Endodermal cell (in vitro differentiated cells): ENCODE measurements at regions not wholly inside any gene's neighbourhood (a gene's known extent, or its start where the extent isn't known, plus 50 kb on each side); places are given as distances from the start of the nearest gene placed in this dataset.

ENCODE experiments used
- DNase-seq: peaks from one replicate; pipeline ENCODE4 v3.0.0-alpha.2; 2017
- H3K27ac ChIP-seq: 2 replicates; pipeline ENCODE4 v1.5.1; 2013; ENCODE audit warnings: mild to moderate bottlenecking, low read depth, low read length, moderate library complexity
- H3K27me3 ChIP-seq: 2 replicates; pipeline ENCODE4 v1.6.1; 2013; ENCODE audit warnings: mild to moderate bottlenecking, low read length, moderate library complexity; ENCODE audit not compliant: insufficient read depth, control insufficient read depth, poor library complexity, severe bottlenecking
- H3K36me3 ChIP-seq: 2 replicates; pipeline ENCODE4 v1.7.0; 2013; ENCODE audit warnings: mild to moderate bottlenecking, low read length, moderate library complexity; ENCODE audit not compliant: control insufficient read depth, insufficient read depth
- H3K4me1 ChIP-seq: one replicate; pipeline ENCODE4 v1.7.0; 2013; ENCODE audit warnings: low read length; ENCODE audit not compliant: control insufficient read depth, insufficient read depth
- H3K4me3 ChIP-seq: 2 replicates; pipeline ENCODE4 v1.5.1; 2013; ENCODE audit warnings: mild to moderate bottlenecking, low read length, moderate library complexity
- H3K9ac ChIP-seq: 2 replicates; pipeline ENCODE4 v1.6.1; 2013; ENCODE audit warnings: mild to moderate bottlenecking, low read length, moderate library complexity; ENCODE audit not compliant: poor library complexity, severe bottlenecking; ENCODE audit errors: extremely low read depth
- H3K9me3 ChIP-seq: 2 replicates; pipeline ENCODE4 v1.6.1; 2013; ENCODE audit warnings: mild to moderate bottlenecking, low read length, moderate library complexity; ENCODE audit not compliant: control insufficient read depth
- H3K27ac Mint-ChIP-seq: 2 replicates; pipeline ENCODE4 v1.8.0; 2020; ENCODE audit warnings: mixed read lengths
- H3K27me3 Mint-ChIP-seq: 2 replicates; pipeline ENCODE4 v1.8.0; 2021; ENCODE audit warnings: mild to moderate bottlenecking, mixed read lengths; ENCODE audit not compliant: insufficient read depth
- H3K36me3 Mint-ChIP-seq: 2 replicates; pipeline ENCODE4 v1.8.0; 2020; ENCODE audit warnings: low read depth, mixed read lengths
- H3K4me1 Mint-ChIP-seq: 2 replicates; pipeline ENCODE4 v1.8.0; 2020; ENCODE audit warnings: mixed read lengths
- H3K4me3 Mint-ChIP-seq: 2 replicates; pipeline ENCODE4 v1.8.0; 2020; ENCODE audit warnings: mild to moderate bottlenecking, moderate library complexity, mixed read lengths
- H3K9me3 Mint-ChIP-seq: 2 replicates; pipeline ENCODE4 v1.8.0; 2020; ENCODE audit warnings: mild to moderate bottlenecking, mixed read lengths
- WGBS, 2 experiments: methylation state at CpG; one replicate each; pipeline versions ENCODE4 v1.1.5 to v1.1.7; 2013; ENCODE audit warnings: missing lambda C conversion rate in 2 of 2, mixed read lengths in 1 of 2; ENCODE audit not compliant: insufficient coverage in 1 of 2, insufficient read length in 1 of 2; 5-methylcytosine and 5-hydroxymethylcytosine counted together
- TF ChIP-seq, protein P1 (sequence below): fragments of 200-600 bp; sonication (generic); conservative IDR thresholded peaks from 2 replicates; pipeline ENCODE4 v1.5.0; 2021; ENCODE audit warnings: antibody characterized with exemption, mild to moderate bottlenecking

GRCh38 chr4:110352670-110353442 lies 123.1 kb upstream of the ENPEP start:
- Histone ChIP-seq H3K4me3 (no peak overlapping the region), H3K4me1 (no peaks in the 10 kb centered on the region), H3K27ac (no peak overlapping the region), H3K9ac (no peak overlapping the region), H3K36me3 (no peaks in the 10 kb centered on the region), H3K27me3 (no peaks in the 10 kb centered on the region), H3K9me3 (no peaks in the 10 kb centered on the region)
- no peak for DNase-seq
- TF ChIP-seq, protein P1, sequence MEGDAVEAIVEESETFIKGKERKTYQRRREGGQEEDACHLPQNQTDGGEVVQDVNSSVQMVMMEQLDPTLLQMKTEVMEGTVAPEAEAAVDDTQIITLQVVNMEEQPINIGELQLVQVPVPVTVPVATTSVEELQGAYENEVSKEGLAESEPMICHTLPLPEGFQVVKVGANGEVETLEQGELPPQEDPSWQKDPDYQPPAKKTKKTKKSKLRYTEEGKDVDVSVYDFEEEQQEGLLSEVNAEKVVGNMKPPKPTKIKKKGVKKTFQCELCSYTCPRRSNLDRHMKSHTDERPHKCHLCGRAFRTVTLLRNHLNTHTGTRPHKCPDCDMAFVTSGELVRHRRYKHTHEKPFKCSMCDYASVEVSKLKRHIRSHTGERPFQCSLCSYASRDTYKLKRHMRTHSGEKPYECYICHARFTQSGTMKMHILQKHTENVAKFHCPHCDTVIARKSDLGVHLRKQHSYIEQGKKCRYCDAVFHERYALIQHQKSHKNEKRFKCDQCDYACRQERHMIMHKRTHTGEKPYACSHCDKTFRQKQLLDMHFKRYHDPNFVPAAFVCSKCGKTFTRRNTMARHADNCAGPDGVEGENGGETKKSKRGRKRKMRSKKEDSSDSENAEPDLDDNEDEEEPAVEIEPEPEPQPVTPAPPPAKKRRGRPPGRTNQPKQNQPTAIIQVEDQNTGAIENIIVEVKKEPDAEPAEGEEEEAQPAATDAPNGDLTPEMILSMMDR = no peak
- Mint-ChIP-seq H3K4me3 (no peak overlapping the region), H3K4me1 (peaks cover 3% of the 10 kb centered on the region), H3K9me3 (no peaks in the 10 kb centered on the region), H3K27ac (no peak overlapping the region), H3K36me3 (no peaks in the 10 kb centered on the region), H3K27me3 (peaks cover 5% of the 10 kb centered on the region)
- 92 to 100% methylated on average over 4 to 5 of the region's 5 CpGs for WGBS, 2 experiments

GRCh38 chr4:110348711-110349383 lies 127.1 kb upstream of the ENPEP start:
- no peak overlapping the region for H3K27ac Mint-ChIP-seq
- no peak overlapping the region for H3K4me3 Mint-ChIP-seq
- H3K36me3 Mint-ChIP-seq = no peaks in the 10 kb centered on the region
- WGBS, 2 experiments = 99 to 100% methylated on average over 1 to 2 of the region's 3 CpGs
- no peaks in the 10 kb centered on the region for H3K27me3 Mint-ChIP-seq
- H3K4me3 ChIP-seq = no peak overlapping the region
- no peaks in the 10 kb centered on the region for H3K9me3 ChIP-seq
- H3K36me3 ChIP-seq = no peaks in the 10 kb centered on the region
- TF ChIP-seq, protein P1 = no peak
- H3K27me3 ChIP-seq = no peaks in the 10 kb centered on the region
- peaks cover 11% of the 10 kb centered on the region for H3K4me1 Mint-ChIP-seq
- H3K4me1 ChIP-seq = no peaks in the 10 kb centered on the region
- DNase-seq = no peak
- H3K27ac ChIP-seq = no peak overlapping the region
- H3K9ac ChIP-seq = no peak overlapping the region
- no peaks in the 10 kb centered on the region for H3K9me3 Mint-ChIP-seq

- Mint-ChIP-seq H3K27ac (no peak overlapping the region), H3K27me3 (no peaks in the 10 kb centered on the region), H3K4me3 (no peak overlapping the region), H3K36me3 (no peaks in the 10 kb centered on the region), H3K4me1 (peaks cover 11% of the 10 kb centered on the region), H3K9me3 (no peaks in the 10 kb centered on the region)
- Histone ChIP-seq H3K27me3 (no peaks in the 10 kb centered on the region), H3K9ac (no peak overlapping the region), H3K9me3 (peaks cover 8% of the 10 kb centered on the region), H3K27ac (no peak overlapping the region), H3K4me3 (no peak overlapping the region), H3K36me3 (no peaks in the 10 kb centered on the region), H3K4me1 (no peaks in the 10 kb centered on the region)
- no peak for DNase-seq
- WGBS, 2 experiments = 89% methylated on average over 4 of the region's 4 CpGs; no CpG with 5 or more reads in 1 of the 2 experiments
- TF ChIP-seq, protein P1 = no peak
These were observed 128.2 kb upstream of the ENPEP start for GRCh38 chr4:110347805-110348204.
